ENCODE measurements at regions not wholly inside any gene's neighbourhood (a gene's known extent, or its start where the extent isn't known, plus 50 kb on each side); places are given as distances from the start of the nearest gene placed in this dataset.

DNA sequence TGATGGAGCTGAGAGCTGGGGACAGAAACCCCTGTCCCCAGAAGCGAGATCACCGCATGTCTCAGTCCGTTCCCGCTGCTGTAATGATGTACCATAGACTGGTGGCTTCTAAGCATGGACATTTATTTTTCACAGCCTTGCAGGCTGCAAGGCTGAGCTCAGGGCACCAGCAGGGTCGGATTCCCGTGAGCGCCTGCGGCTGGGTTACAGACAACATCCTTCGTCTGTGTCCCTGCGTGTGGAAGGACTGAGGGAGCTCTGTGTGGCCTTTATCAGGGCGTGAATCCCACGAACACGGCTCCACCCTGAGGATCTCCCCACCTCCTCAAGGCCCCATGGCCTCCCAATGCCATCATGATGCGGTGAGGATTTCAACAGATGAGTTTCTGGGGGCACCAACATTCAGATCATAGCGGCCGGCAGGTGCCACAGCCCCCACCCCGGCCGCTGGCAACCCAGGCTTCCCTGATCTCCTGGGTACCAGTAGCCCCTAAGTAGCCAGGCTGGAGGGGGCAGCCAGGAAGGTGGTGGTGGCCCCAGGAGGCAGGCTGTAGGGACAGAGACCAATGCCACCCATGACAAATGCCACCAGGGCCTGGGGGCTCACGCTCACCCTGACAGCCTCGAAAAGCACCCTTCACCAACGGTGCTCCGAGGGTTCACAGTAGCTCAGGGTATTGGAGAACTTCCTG lies 104.4 kb downstream of the CRYAA start:
- TF ChIP-seq, protein P1, sequence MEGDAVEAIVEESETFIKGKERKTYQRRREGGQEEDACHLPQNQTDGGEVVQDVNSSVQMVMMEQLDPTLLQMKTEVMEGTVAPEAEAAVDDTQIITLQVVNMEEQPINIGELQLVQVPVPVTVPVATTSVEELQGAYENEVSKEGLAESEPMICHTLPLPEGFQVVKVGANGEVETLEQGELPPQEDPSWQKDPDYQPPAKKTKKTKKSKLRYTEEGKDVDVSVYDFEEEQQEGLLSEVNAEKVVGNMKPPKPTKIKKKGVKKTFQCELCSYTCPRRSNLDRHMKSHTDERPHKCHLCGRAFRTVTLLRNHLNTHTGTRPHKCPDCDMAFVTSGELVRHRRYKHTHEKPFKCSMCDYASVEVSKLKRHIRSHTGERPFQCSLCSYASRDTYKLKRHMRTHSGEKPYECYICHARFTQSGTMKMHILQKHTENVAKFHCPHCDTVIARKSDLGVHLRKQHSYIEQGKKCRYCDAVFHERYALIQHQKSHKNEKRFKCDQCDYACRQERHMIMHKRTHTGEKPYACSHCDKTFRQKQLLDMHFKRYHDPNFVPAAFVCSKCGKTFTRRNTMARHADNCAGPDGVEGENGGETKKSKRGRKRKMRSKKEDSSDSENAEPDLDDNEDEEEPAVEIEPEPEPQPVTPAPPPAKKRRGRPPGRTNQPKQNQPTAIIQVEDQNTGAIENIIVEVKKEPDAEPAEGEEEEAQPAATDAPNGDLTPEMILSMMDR (IDR thresholded peaks at IDR 0.05; ENCODE audit: unreplicated experiment): no peak
- intact Hi-C loops (cut with micrococcal nuclease; ENCODE audit: unreplicated experiment): no loop called here
- no peaks in the 10 kb centered on the region for H3K36me3 Mint-ChIP-seq (ENCODE audit: insufficient read depth, unreplicated experiment)

DNA sequence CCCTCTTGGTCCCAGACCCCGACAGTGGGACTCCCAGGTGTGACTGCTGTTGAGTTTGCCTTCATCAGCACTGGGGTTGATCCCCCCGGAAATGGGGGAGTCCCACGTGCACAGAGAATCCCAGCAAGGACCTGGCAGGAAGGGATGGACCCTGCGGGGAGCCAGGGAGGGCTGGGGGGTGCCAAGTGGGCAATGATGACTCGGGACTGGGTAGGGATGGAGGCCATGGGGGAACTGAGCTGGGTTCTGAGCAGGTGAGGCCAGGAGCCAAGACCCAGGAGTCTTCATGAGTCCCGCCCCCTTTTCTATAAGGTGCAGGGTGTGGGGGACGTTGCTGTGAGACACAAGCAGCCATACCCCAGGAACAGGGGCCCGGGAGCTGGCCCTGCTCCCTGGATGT lies 103.8 kb downstream of the CRYAA start:
- H3K9me3 Mint-ChIP-seq (ENCODE audit: low read depth, unreplicated experiment): no peaks in the 10 kb centered on the region
- CTCF ChIA-PET: no interaction called here
- H3K4me3 Mint-ChIP-seq (ENCODE audit: low read depth, unreplicated experiment): no peak overlapping the region
- H3K27me3 Mint-ChIP-seq (ENCODE audit: unreplicated experiment): peaks cover 13% of the 10 kb centered on the region
- H3K27ac Mint-ChIP-seq (ENCODE audit: unreplicated experiment): no peak overlapping the region
- BruUV-seq (replicated peaks): no TSS peak
- no peaks in the 10 kb centered on the region for H3K4me1 Mint-ChIP-seq (ENCODE audit: low read depth, unreplicated experiment)
- intact Hi-C loops (cut with micrococcal nuclease; ENCODE audit: unreplicated experiment): no loop called here
- no peak for DNase-seq
- TF ChIP-seq, protein P1 (IDR thresholded peaks at IDR 0.05; ENCODE audit: unreplicated experiment): no peak
- no peaks in the 10 kb centered on the region for H3K36me3 Mint-ChIP-seq (ENCODE audit: insufficient read depth, unreplicated experiment)

More for the DNA sequence above, 104.4 kb downstream of the CRYAA start:
- Mint-ChIP-seq H3K9me3 (ENCODE audit: low read depth, unreplicated experiment) (no peaks in the 10 kb centered on the region), H3K27me3 (ENCODE audit: unreplicated experiment) (peaks cover 13% of the 10 kb centered on the region), H3K4me1 (ENCODE audit: low read depth, unreplicated experiment) (no peaks in the 10 kb centered on the region), H3K4me3 (ENCODE audit: low read depth, unreplicated experiment) (no peak overlapping the region), H3K27ac (ENCODE audit: unreplicated experiment) (no peak overlapping the region)
- no peak for DNase-seq
- CTCF ChIA-PET: interaction anchor here (1.0 kb wide), 1 partner anchor 15 kb away, joined by 3 read pairs; no protein-coding TSS in a partner anchor
- BruUV-seq (replicated peaks): no TSS peak

DNA sequence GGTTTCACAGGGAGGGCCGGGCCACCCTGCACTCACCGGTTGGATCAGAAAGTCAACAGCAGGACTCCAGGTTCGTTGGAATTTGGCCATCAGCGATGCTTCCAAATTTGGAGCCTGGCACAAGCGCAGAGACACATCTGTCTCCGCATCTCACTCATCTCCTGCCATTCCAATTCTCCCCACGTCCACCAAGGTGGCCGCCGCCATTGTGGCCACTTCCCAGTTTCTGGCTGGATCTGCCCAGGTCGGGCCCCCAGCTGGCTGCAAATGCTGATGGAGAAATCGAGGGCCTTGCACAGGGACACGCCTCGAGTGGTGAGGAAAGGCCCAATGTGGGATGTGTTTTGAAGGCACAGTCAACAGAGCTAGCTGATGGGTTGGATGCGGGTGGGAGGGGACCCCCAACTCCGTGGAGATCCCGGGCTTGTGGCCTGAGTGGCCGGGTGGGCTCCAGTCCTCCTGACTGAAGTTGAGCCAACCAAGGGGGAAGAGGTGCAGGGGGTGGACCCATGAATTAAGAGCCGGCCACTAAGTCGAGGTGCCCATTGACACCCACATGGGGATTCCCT lies 102.7 kb downstream of the CRYAA start:
- no peaks in the 10 kb centered on the region for H3K36me3 Mint-ChIP-seq (ENCODE audit: insufficient read depth, unreplicated experiment)
- H3K9me3 Mint-ChIP-seq (ENCODE audit: low read depth, unreplicated experiment): no peaks in the 10 kb centered on the region
- no peak for DNase-seq
- TF ChIP-seq, protein P1 (IDR thresholded peaks at IDR 0.05; ENCODE audit: unreplicated experiment): no peak
- no peaks in the 10 kb centered on the region for H3K4me1 Mint-ChIP-seq (ENCODE audit: low read depth, unreplicated experiment)
- no TSS peak for BruUV-seq (replicated peaks)
- H3K27me3 Mint-ChIP-seq (ENCODE audit: unreplicated experiment): peaks cover 12% of the 10 kb centered on the region
- CTCF ChIA-PET: no interaction called here
- no peak overlapping the region for H3K27ac Mint-ChIP-seq (ENCODE audit: unreplicated experiment)
- H3K4me3 Mint-ChIP-seq (ENCODE audit: low read depth, unreplicated experiment): no peak overlapping the region
- intact Hi-C loops (cut with micrococcal nuclease; ENCODE audit: unreplicated experiment): no loop called here

DNA sequence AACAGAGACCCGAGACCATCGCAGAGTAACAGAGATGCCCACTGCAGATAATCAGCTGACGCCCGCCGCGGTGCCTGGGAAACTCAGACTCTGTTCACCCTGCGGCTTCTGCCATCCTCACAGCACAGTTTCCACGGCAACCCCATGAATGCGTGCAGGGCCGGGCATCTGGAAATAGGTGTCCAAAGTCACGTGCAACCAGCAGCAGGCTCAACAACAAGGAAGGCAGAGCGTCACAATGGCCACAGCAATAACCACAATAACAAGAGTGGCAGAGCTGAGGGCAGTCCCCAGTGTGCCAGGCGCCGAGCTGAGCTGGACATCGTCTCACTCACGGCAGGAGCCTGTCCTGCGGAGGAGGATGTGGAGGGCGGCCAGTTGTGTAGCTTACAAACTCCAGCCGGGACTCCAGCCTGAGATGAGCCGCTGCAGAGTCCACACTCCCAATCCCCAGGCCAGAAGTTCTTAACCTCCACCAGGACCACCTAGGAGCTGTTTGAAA lies 102.0 kb downstream of the CRYAA start:
- H3K9me3 Mint-ChIP-seq (ENCODE audit: low read depth, unreplicated experiment): no peaks in the 10 kb centered on the region
- no peaks in the 10 kb centered on the region for H3K36me3 Mint-ChIP-seq (ENCODE audit: insufficient read depth, unreplicated experiment)
- no peak overlapping the region for H3K4me3 Mint-ChIP-seq (ENCODE audit: low read depth, unreplicated experiment)
- peaks cover 6% of the 10 kb centered on the region for H3K27me3 Mint-ChIP-seq (ENCODE audit: unreplicated experiment)
- intact Hi-C loops (cut with micrococcal nuclease; ENCODE audit: unreplicated experiment): no loop called here
- BruUV-seq (replicated peaks): no TSS peak
- no peak overlapping the region for H3K27ac Mint-ChIP-seq (ENCODE audit: unreplicated experiment)
- no peak for DNase-seq
- CTCF ChIA-PET: no interaction called here
- TF ChIP-seq, protein P1 (IDR thresholded peaks at IDR 0.05; ENCODE audit: unreplicated experiment): no peak
- no peaks in the 10 kb centered on the region for H3K4me1 Mint-ChIP-seq (ENCODE audit: low read depth, unreplicated experiment)

Data from Calu3 (cell line).